Endothelial cell of umbilical vein (primary cell): ENCODE measurements at regions not wholly inside any gene's neighbourhood (a gene's known extent, or its start where the extent isn't known, plus 50 kb on each side); places are given as distances from the start of the nearest gene placed in this dataset.

Experiments
- BruUV-seq: library from RNA; stranded (reverse); fragments of 400-500 nt; replicated peaks from 2 replicates; lab custom pipeline; 2021; lab: Mats Ljungman, UMichigan
- CTCF ChIA-PET: fragments of 300-600, 350-600 bp; sonication (Branson Sonifier 250); formaldehyde crosslinking; loops from one replicate; lab custom pipeline; 2021; ENCODE audit warnings: antibody characterized with exemption, inconsistent platforms; lab: Charles Lee
- POLR2A ChIA-PET: fragments of 300-600, 350-600 bp; sonication (Branson Sonifier 250); formaldehyde crosslinking; loops from one replicate; lab custom pipeline; 2021; ENCODE audit warnings: antibody characterized with exemption, inconsistent platforms; lab: Charles Lee
- DNase-seq: peaks from one replicate; pipeline ENCODE4 v3.0.0-alpha.2; 2011; ENCODE audit warnings: low read depth, low spot score
- FAIRE-seq: peaks from 2 replicates; lab custom pipeline; 2011; peaks lifted over from hg19 to GRCh38; lab: Jason Lieb, UNC
- H2AFZ ChIP-seq: 2 replicates; pipeline ENCODE4 v1.6.0; 2012; ENCODE audit warnings: low read depth, low read length, control low read depth, inconsistent platforms
- H3K27ac ChIP-seq: 2 replicates; pipeline ENCODE4 v1.5.1; 2011; ENCODE audit warnings: low read depth, mild to moderate bottlenecking, control low read depth, low read length, moderate library complexity; ENCODE audit not compliant: insufficient read depth
- H3K27me3 ChIP-seq, 2 experiments: 2 replicates each; pipeline versions ENCODE4 v1.6.0 to v1.6.1; 2011; ENCODE audit warnings: low read length in 2 of 2, mixed read lengths in 1 of 2; ENCODE audit not compliant: control insufficient read depth in 2 of 2, insufficient read depth in 2 of 2
- H3K36me3 ChIP-seq, 2 experiments: 2 replicates in 1 of 2; 3 replicates in 1 of 2; pipeline ENCODE4 v1.5.1; 2011; ENCODE audit warnings: low read length in 2 of 2, mild to moderate bottlenecking in 1 of 2, moderate library complexity in 1 of 2; ENCODE audit not compliant: control insufficient read depth in 2 of 2, insufficient read depth in 2 of 2; ENCODE audit errors: extremely low read depth in 1 of 2
- H3K4me1 ChIP-seq: 3 replicates; pipeline ENCODE4 v1.5.1; 2011; ENCODE audit warnings: mild to moderate bottlenecking, low read length; ENCODE audit not compliant: control insufficient read depth, insufficient read depth; ENCODE audit errors: extremely low read depth
- H3K4me2 ChIP-seq: 2 replicates; pipeline ENCODE4 v1.6.1; 2011; ENCODE audit warnings: low read length, control low read depth, mixed read lengths; ENCODE audit not compliant: insufficient read depth
- H3K4me3 ChIP-seq, 3 experiments: fragments of 200-600 bp in 1 of 3; sonication (generic), shearing (Covaris generic) in 1 of 3; replicated peaks in 1 of 3; 2 replicates each; pipeline ENCODE4 v1.5.1; 2011 to 2016; ENCODE audit warnings: control low read depth in 3 of 3, low read length in 3 of 3, mild to moderate bottlenecking in 2 of 3, inconsistent platforms in 1 of 3, low read depth in 1 of 3, moderate library complexity in 1 of 3; ENCODE audit not compliant: insufficient read depth in 1 of 3
- H3K79me2 ChIP-seq: 2 replicates; pipeline ENCODE4 v1.6.0; 2012; ENCODE audit warnings: low read length, inconsistent platforms; ENCODE audit not compliant: control insufficient read depth, insufficient read depth
- H3K9ac ChIP-seq: replicated peaks from 2 replicates; pipeline ENCODE3; 2011; ENCODE audit warnings: low read length, control low read depth; ENCODE audit not compliant: insufficient read depth; ENCODE audit errors: extremely low read depth
- H3K9me1 ChIP-seq: replicated peaks from 3 replicates; pipeline ENCODE4 v1.6.0; 2011; ENCODE audit warnings: mild to moderate bottlenecking, low read length; ENCODE audit not compliant: control insufficient read depth, insufficient read depth; ENCODE audit errors: extremely low read depth
- H3K9me3 ChIP-seq: replicated peaks from 2 replicates; pipeline ENCODE4 v1.5.1; 2012; ENCODE audit warnings: low read length, inconsistent platforms; ENCODE audit not compliant: control insufficient read depth, insufficient read depth
- H4K20me1 ChIP-seq: replicated peaks from 2 replicates; pipeline ENCODE3; 2011; ENCODE audit warnings: mild to moderate bottlenecking, low read length; ENCODE audit not compliant: control insufficient read depth, insufficient read depth; ENCODE audit errors: extremely low read depth
- CTCF ChIP-seq, 2 donors: IDR thresholded peaks; 1 replicate in 1 of 2; 2 replicates in 1 of 2; pipeline ENCODE4 v1.5.1; 2011; ENCODE audit warnings: low read length in 2 of 2, mild to moderate bottlenecking in 2 of 2, moderate library complexity in 2 of 2, control low read depth in 1 of 2, inconsistent platforms in 1 of 2, low read depth in 1 of 2; ENCODE audit not compliant: insufficient read depth in 1 of 2; ENCODE audit errors: extremely low read depth in 1 of 2
- EZH2 ChIP-seq: IDR thresholded peaks from 2 replicates; pipeline ENCODE4 v1.6.1; 2012; ENCODE audit warnings: borderline replicate concordance, low read depth, mild to moderate bottlenecking, moderate library complexity, low read length, inconsistent platforms; ENCODE audit not compliant: severe bottlenecking
- FOS ChIP-seq: IDR thresholded peaks from 2 replicates; pipeline ENCODE4 v1.6.1; 2011; ENCODE audit warnings: mild to moderate bottlenecking, low read length, moderate library complexity, borderline replicate concordance; ENCODE audit not compliant: insufficient read depth
- GATA2 ChIP-seq: IDR thresholded peaks from 2 replicates; pipeline ENCODE4 v1.7.0; 2011; ENCODE audit warnings: low read depth, mild to moderate bottlenecking, moderate library complexity, mixed read lengths, low read length; ENCODE audit not compliant: insufficient read length, insufficient read depth
- JUN ChIP-seq: IDR thresholded peaks from 2 replicates; pipeline ENCODE4 v1.6.1; 2011; ENCODE audit warnings: borderline replicate concordance, low read depth; ENCODE audit not compliant: insufficient read length, insufficient read depth
- MAX ChIP-seq: IDR thresholded peaks from 2 replicates; pipeline ENCODE4 v1.6.1; 2011; ENCODE audit not compliant: insufficient read depth, insufficient read length
- MYC ChIP-seq: IDR thresholded peaks from one replicate; pipeline ENCODE4 v1.6.1; 2011; ENCODE audit warnings: mild to moderate bottlenecking, low read depth, low read length
- POLR2A ChIP-seq: IDR thresholded peaks from 2 replicates; pipeline ENCODE4 v1.6.1; 2012; ENCODE audit warnings: low read depth, mild to moderate bottlenecking, control low read depth, low read length
- POLR2AphosphoS5 ChIP-seq: IDR thresholded peaks from 2 replicates; pipeline ENCODE4 v1.6.1; 2012; ENCODE audit warnings: low read depth, mild to moderate bottlenecking, control low read depth, low read length, moderate library complexity; ENCODE audit not compliant: insufficient read depth
- dilution Hi-C: fragments of 300-500 bp; cut with MboI; formaldehyde crosslinking; loops from one replicate; pipeline ENCODE4 v1.15.0; 2019; ENCODE audit warnings: low sequenced_read_pairs; ENCODE audit not compliant: extremely low pct_ligation_motif_present
- intact Hi-C: fragments of 100-400 bp; cut with micrococcal nuclease; formaldehyde crosslinking; loops from one replicate; pipeline ENCODE4 v1.10.0; 2022

- ChIA-PET CTCF (interaction anchor here (0.8 kb wide), 1 partner anchor 9 kb away, joined by 3 read pairs; no protein-coding TSS in a partner anchor), POLR2A (no interaction called here)
- intact Hi-C loops (no loop called here), dilution Hi-C loops (no loop called here)
- no peaks in the 10 kb centered on the region for H3K9me3 ChIP-seq
- H3K9ac ChIP-seq: no peak overlapping the region
- H3K27ac ChIP-seq: no peak overlapping the region
- no peak overlapping the region for H3K4me2 ChIP-seq
- no peaks in the 10 kb centered on the region for H3K4me1 ChIP-seq
- DNase-seq (no peak), FAIRE-seq (no peak)
- peaks cover 5% of the 10 kb centered on the region for H3K79me2 ChIP-seq
- no peaks in the 10 kb centered on the region for H3K9me1 ChIP-seq
- H3K27me3 ChIP-seq: no peaks in the 10 kb centered on the region
- H3K36me3 ChIP-seq: no peaks in the 10 kb centered on the region
- H3K4me3 ChIP-seq: no peak overlapping the region
- no peaks in the 10 kb centered on the region for H4K20me1 ChIP-seq
- H2AFZ ChIP-seq: no peak overlapping the region
- no TSS peak for BruUV-seq
- TF ChIP-seq JUN (no peak), EZH2 (no peak), CTCF (IDR thresholded peaks at IDR 0.05; ENCODE audit: extremely low read depth in 1 of 2, insufficient read depth in 1 of 2, low read depth in 1 of 2, low read length in 2 of 2) (no peak), GATA2 (no peak), MAX (no peak), FOS (no peak), POLR2AphosphoS5 (no peak), MYC (no peak), POLR2A (no peak)
These were observed 64.9 kb downstream of the ARHGEF18 start for GRCh38 chr19:7413629-7414028.
